ENCODE measurements at regions not wholly inside any gene's neighbourhood (a gene's known extent, or its start where the extent isn't known, plus 50 kb on each side); places are given as distances from the start of the nearest gene placed in this dataset.
"Not testable (repeated sequence)": the region's sequence is repeated elsewhere in the genome, so short reads cannot be mapped to it uniquely, and the experiment has no call there.

DNA sequence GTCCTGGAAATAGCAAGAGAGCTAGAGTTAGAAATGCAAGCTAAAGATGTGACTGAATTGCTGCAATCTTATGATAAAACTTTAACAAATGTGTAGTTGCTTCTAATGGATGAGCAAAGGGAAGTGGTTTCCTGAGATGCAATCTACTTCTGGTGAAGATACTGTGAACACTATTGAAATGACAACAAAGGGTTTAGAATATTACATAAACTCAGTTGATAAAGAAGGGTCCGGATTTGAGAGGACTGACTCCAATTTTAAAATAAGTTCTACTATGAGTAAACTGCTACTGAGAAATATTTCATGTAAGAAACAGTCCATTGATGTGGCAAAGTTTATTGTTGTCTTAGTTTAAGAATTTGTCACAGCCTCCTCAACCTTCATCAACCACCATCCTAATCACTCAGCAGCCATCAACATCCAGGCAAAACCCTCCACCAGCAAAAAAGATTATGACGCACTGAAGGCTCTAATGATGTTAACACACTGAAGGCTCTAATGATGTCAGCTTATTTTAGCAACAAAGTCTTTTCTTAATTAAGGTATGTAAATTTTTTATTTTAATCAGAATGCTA, 376.2 kb downstream of the CDH10 start:
- H3K79me2 ChIP-seq (replicated peaks; ENCODE audit: insufficient read depth, low read length) = no peaks in the 10 kb centered on the region
- no peak for TF ChIP-seq EP300 (conservative IDR thresholded peaks at IDR 0.05; ENCODE audit: poor library complexity, severe bottlenecking)
- TF ChIP-seq SMC3 (conservative IDR thresholded peaks at IDR 0.05; ENCODE audit: poor library complexity) = no peak
- TF ChIP-seq EZH2 (IDR thresholded peaks at IDR 0.05; ENCODE audit: borderline replicate concordance, insufficient read depth, low read length, poor library complexity, severe bottlenecking) = no peak
- TF ChIP-seq TAF1 (IDR thresholded peaks at IDR 0.05; ENCODE audit: low read depth) = no peak
- no peak for TF ChIP-seq MXI1 (conservative IDR thresholded peaks at IDR 0.05; ENCODE audit: poor library complexity, severe bottlenecking)
- TF ChIP-seq, protein P1, sequence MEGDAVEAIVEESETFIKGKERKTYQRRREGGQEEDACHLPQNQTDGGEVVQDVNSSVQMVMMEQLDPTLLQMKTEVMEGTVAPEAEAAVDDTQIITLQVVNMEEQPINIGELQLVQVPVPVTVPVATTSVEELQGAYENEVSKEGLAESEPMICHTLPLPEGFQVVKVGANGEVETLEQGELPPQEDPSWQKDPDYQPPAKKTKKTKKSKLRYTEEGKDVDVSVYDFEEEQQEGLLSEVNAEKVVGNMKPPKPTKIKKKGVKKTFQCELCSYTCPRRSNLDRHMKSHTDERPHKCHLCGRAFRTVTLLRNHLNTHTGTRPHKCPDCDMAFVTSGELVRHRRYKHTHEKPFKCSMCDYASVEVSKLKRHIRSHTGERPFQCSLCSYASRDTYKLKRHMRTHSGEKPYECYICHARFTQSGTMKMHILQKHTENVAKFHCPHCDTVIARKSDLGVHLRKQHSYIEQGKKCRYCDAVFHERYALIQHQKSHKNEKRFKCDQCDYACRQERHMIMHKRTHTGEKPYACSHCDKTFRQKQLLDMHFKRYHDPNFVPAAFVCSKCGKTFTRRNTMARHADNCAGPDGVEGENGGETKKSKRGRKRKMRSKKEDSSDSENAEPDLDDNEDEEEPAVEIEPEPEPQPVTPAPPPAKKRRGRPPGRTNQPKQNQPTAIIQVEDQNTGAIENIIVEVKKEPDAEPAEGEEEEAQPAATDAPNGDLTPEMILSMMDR (IDR thresholded peaks at IDR 0.05; ENCODE audit: poor library complexity, severe bottlenecking) = no peak
- TF ChIP-seq RAD21 (conservative IDR thresholded peaks at IDR 0.05) = no peak
- no peak for TF ChIP-seq POLR2AphosphoS5 (IDR thresholded peaks at IDR 0.05)
- TF ChIP-seq, protein P2, sequence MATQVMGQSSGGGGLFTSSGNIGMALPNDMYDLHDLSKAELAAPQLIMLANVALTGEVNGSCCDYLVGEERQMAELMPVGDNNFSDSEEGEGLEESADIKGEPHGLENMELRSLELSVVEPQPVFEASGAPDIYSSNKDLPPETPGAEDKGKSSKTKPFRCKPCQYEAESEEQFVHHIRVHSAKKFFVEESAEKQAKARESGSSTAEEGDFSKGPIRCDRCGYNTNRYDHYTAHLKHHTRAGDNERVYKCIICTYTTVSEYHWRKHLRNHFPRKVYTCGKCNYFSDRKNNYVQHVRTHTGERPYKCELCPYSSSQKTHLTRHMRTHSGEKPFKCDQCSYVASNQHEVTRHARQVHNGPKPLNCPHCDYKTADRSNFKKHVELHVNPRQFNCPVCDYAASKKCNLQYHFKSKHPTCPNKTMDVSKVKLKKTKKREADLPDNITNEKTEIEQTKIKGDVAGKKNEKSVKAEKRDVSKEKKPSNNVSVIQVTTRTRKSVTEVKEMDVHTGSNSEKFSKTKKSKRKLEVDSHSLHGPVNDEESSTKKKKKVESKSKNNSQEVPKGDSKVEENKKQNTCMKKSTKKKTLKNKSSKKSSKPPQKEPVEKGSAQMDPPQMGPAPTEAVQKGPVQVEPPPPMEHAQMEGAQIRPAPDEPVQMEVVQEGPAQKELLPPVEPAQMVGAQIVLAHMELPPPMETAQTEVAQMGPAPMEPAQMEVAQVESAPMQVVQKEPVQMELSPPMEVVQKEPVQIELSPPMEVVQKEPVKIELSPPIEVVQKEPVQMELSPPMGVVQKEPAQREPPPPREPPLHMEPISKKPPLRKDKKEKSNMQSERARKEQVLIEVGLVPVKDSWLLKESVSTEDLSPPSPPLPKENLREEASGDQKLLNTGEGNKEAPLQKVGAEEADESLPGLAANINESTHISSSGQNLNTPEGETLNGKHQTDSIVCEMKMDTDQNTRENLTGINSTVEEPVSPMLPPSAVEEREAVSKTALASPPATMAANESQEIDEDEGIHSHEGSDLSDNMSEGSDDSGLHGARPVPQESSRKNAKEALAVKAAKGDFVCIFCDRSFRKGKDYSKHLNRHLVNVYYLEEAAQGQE (IDR thresholded peaks at IDR 0.05; ENCODE audit: borderline replicate concordance) = no peak
- H3K9me2 ChIP-seq (ENCODE audit: insufficient read depth, low read length) = no peaks in the 10 kb centered on the region
- no peak overlapping the region for H3K4me2 ChIP-seq (ENCODE audit: low read length)
- no peaks in the 10 kb centered on the region for H3K27me3 ChIP-seq (ENCODE audit: insufficient read depth, low read depth, low read length)
- H3K4me3 ChIP-seq (ENCODE audit: low read length) = no peak overlapping the region
- no peak overlapping the region for H3K9ac ChIP-seq (ENCODE audit: low read length)
- H2AFZ ChIP-seq (ENCODE audit: low read depth, low read length) = no peak overlapping the region
- no peaks in the 10 kb centered on the region for H4K20me1 ChIP-seq (ENCODE audit: insufficient read depth)
- no peaks in the 10 kb centered on the region for H3K9me3 ChIP-seq (ENCODE audit: low read length)
- no peak overlapping the region for H3K27ac ChIP-seq (ENCODE audit: low read length)
- no peaks in the 10 kb centered on the region for H3F3A ChIP-seq (ENCODE audit: insufficient read depth, low read length, poor library complexity, severe bottlenecking)
- no peaks in the 10 kb centered on the region for H3K36me3 ChIP-seq (ENCODE audit: insufficient read depth, low read length)

DNA sequence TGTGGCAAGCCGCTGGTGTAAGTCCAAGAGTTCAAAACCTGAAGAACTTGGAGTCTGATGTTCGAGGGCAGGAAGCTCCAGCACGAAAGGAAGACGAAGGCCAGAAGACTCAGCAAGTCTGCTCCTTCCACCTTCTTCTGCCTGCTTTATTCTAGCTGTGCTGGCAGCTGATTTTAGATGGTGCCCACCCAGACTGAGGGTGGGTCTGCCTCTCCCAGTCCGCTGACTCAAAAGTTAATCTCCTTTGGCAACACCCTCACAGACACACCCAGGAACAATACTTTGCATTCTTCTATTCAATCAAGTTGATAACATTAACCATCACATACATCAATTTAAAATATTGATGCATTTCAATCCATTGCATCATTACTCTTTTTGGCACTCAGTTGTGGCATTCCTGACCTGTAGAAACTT, 373.1 kb downstream of the CDH10 start:
- H3K27ac ChIP-seq (ENCODE audit: low read length) = not testable (repeated sequence)

DNA sequence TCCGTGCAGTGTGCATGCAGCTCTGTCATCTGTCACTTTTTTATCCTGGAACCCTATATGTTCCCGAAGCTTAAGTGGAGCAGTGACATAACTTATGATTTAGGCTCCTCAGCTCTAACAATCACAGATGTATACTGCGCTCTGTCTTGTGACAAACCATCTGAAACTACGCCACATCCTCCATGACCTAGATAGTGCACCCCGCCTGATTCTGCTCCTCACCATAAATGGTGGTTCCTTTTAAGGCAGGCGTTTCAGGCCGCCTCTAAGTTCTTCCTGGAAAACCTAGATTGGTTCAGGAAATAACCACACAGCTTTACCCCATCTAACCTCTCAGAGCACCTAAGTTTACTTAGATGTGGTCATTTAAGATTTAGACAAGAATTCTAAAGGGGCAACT, 372.0 kb downstream of the CDH10 start:
- Histone ChIP-seq H3K4me2 (ENCODE audit: low read length) (no peak overlapping the region), H3K27me3 (ENCODE audit: insufficient read depth, low read depth, low read length) (no peaks in the 10 kb centered on the region), H4K20me1 (ENCODE audit: insufficient read depth) (no peaks in the 10 kb centered on the region), H3F3A (ENCODE audit: insufficient read depth, low read length, poor library complexity, severe bottlenecking) (no peaks in the 10 kb centered on the region), H3K9me3 (ENCODE audit: low read length) (no peaks in the 10 kb centered on the region), H3K9ac (ENCODE audit: low read length) (no peak overlapping the region), H3K9me2 (ENCODE audit: insufficient read depth, low read length) (no peaks in the 10 kb centered on the region), H3K79me2 (replicated peaks; ENCODE audit: insufficient read depth, low read length) (no peaks in the 10 kb centered on the region), H3K36me3 (ENCODE audit: insufficient read depth, low read length) (no peaks in the 10 kb centered on the region), H3K4me3 (ENCODE audit: low read length) (no peak overlapping the region), H3K27ac (ENCODE audit: low read length) (no peak overlapping the region), H2AFZ (ENCODE audit: low read depth, low read length) (no peak overlapping the region)
- no peak for TF ChIP-seq RAD21 (conservative IDR thresholded peaks at IDR 0.05)
- no peak for TF ChIP-seq TAF1 (IDR thresholded peaks at IDR 0.05; ENCODE audit: low read depth)
- TF ChIP-seq SMC3 (conservative IDR thresholded peaks at IDR 0.05; ENCODE audit: poor library complexity) = no peak
- no peak for TF ChIP-seq MXI1 (conservative IDR thresholded peaks at IDR 0.05; ENCODE audit: poor library complexity, severe bottlenecking)

More for the DNA sequence above, 373.1 kb downstream of the CDH10 start:
- not testable (repeated sequence) for H3K79me2 ChIP-seq (replicated peaks; ENCODE audit: insufficient read depth, low read length); H3K9me2 ChIP-seq (ENCODE audit: insufficient read depth, low read length); H3K9ac ChIP-seq (ENCODE audit: low read length); H3K4me2 ChIP-seq (ENCODE audit: low read length); H3F3A ChIP-seq (ENCODE audit: insufficient read depth, low read length, poor library complexity, severe bottlenecking); H3K27me3 ChIP-seq (ENCODE audit: insufficient read depth, low read depth, low read length); H3K4me3 ChIP-seq (ENCODE audit: low read length); H3K36me3 ChIP-seq (ENCODE audit: insufficient read depth, low read length); H3K9me3 ChIP-seq (ENCODE audit: low read length); H4K20me1 ChIP-seq (ENCODE audit: insufficient read depth); H2AFZ ChIP-seq (ENCODE audit: low read depth, low read length)
